ENCODE measurements at regions not wholly inside any gene's neighbourhood (a gene's known extent, or its start where the extent isn't known, plus 50 kb on each side); places are given as distances from the start of the nearest gene placed in this dataset.

DNA sequence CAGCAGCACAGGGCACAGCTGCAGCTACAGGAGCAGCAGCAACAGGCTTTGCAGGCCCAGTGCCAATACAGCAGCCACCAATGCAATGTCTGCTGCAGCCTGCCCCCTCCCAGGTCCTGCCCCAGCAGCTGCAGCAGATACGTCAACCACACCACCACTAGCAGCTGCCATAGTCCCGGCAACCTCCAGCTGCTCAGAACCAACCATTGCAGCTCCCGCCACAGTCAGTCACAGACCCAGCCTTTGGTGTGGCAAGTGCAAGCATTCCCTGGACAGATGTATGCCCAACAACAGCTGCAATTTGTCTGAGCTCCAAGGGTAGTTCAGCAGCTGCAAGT, 53.3 kb upstream of the TUBA3E start:
- TF ChIP-seq, protein P1, sequence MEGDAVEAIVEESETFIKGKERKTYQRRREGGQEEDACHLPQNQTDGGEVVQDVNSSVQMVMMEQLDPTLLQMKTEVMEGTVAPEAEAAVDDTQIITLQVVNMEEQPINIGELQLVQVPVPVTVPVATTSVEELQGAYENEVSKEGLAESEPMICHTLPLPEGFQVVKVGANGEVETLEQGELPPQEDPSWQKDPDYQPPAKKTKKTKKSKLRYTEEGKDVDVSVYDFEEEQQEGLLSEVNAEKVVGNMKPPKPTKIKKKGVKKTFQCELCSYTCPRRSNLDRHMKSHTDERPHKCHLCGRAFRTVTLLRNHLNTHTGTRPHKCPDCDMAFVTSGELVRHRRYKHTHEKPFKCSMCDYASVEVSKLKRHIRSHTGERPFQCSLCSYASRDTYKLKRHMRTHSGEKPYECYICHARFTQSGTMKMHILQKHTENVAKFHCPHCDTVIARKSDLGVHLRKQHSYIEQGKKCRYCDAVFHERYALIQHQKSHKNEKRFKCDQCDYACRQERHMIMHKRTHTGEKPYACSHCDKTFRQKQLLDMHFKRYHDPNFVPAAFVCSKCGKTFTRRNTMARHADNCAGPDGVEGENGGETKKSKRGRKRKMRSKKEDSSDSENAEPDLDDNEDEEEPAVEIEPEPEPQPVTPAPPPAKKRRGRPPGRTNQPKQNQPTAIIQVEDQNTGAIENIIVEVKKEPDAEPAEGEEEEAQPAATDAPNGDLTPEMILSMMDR (conservative IDR thresholded peaks at IDR 0.05; ENCODE audit: low read depth in 2 of 2), result no peak
- no peak for TF ChIP-seq POLR2AphosphoS5 (IDR thresholded peaks at IDR 0.05; ENCODE audit: low read depth)
- TF ChIP-seq, protein P2, sequence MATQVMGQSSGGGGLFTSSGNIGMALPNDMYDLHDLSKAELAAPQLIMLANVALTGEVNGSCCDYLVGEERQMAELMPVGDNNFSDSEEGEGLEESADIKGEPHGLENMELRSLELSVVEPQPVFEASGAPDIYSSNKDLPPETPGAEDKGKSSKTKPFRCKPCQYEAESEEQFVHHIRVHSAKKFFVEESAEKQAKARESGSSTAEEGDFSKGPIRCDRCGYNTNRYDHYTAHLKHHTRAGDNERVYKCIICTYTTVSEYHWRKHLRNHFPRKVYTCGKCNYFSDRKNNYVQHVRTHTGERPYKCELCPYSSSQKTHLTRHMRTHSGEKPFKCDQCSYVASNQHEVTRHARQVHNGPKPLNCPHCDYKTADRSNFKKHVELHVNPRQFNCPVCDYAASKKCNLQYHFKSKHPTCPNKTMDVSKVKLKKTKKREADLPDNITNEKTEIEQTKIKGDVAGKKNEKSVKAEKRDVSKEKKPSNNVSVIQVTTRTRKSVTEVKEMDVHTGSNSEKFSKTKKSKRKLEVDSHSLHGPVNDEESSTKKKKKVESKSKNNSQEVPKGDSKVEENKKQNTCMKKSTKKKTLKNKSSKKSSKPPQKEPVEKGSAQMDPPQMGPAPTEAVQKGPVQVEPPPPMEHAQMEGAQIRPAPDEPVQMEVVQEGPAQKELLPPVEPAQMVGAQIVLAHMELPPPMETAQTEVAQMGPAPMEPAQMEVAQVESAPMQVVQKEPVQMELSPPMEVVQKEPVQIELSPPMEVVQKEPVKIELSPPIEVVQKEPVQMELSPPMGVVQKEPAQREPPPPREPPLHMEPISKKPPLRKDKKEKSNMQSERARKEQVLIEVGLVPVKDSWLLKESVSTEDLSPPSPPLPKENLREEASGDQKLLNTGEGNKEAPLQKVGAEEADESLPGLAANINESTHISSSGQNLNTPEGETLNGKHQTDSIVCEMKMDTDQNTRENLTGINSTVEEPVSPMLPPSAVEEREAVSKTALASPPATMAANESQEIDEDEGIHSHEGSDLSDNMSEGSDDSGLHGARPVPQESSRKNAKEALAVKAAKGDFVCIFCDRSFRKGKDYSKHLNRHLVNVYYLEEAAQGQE (IDR thresholded peaks at IDR 0.05; ENCODE audit: unreplicated experiment), result no peak
- TF ChIP-seq EZH2phosphoT487 (IDR thresholded peaks at IDR 0.05; ENCODE audit: unreplicated experiment), result no peak
